HG03469 (cell line): ENCODE measurements at regions not wholly inside any gene's neighbourhood (a gene's known extent, or its start where the extent isn't known, plus 50 kb on each side); places are given as distances from the start of the nearest gene placed in this dataset.

Source experiments
- ATAC-seq: cut with Tn5 transposase; IDR thresholded peaks from one replicate; pipeline ENCODE4 v1.9.1; 2021; ENCODE audit warnings: mild to moderate bottlenecking, moderate library complexity, moderate number of reproducible peaks; ENCODE audit not compliant: unreplicated experiment

DNA sequence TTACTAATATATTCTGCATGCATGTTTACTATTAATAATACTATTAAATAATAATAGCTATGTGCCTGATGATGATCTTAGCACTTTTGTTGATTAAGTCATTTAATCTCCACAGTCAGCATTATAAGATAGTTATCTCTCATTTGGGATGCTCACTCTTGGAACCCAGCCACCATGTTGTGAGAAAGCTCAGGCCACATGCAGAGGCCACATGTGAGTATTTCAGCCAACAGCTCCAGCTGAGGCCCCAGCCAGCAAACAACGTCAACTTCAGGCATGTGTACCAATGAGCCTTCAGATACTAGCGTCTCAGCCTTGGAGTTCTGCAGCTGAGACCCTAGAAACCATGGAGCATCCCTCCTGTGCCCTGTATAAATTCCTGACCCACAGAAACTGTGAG is 798.1 kb upstream of the LRRC4C start:
- no peak for ATAC-seq

DNA sequence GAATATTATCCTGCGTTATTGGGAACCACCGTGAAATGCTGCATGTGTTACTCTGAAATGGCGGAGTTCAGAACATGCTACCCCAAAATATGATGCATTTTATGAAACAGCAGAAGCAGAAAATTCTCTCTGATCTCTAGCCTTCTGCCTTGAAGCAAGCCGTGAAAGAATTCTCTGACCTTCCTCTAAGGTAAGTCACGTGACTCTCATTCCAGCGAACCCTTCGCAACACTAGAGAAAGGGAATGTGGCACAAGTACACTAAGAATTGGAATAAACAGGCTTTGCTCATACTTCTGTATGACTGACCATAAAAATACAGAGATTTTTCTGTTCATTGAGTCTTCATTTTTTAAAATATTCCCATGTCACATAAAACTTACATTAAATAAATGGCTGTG is 805.6 kb upstream of the LRRC4C start:
- ATAC-seq: no peak

GRCh38 chr11:42271306-42271705 is 811.9 kb upstream of the LRRC4C start:
- ATAC-seq: no peak

- ATAC-seq: no peak
Observed at GRCh38 chr11:42273977-42274376, 814.5 kb upstream of the LRRC4C start.

- ATAC-seq: no peak
Observed at GRCh38 chr11:42296910-42297309, 837.5 kb upstream of the LRRC4C start.

- ATAC-seq: no peak
Observed at GRCh38 chr11:42299780-42300179, 840.3 kb upstream of the LRRC4C start.

- ATAC-seq: no peak
Observed at GRCh38 chr11:42301777-42302176, 842.3 kb upstream of the LRRC4C start.

GRCh38 chr11:42311514-42311913 is 852.1 kb upstream of the LRRC4C start:
- no peak for ATAC-seq

GRCh38 chr11:42311944-42312343 is 852.5 kb upstream of the LRRC4C start:
- no peak for ATAC-seq

GRCh38 chr11:42315267-42315666 is 855.8 kb upstream of the LRRC4C start:
- no peak for ATAC-seq

GRCh38 chr11:42315846-42316245 is 856.4 kb upstream of the LRRC4C start:
- no peak for ATAC-seq

DNA sequence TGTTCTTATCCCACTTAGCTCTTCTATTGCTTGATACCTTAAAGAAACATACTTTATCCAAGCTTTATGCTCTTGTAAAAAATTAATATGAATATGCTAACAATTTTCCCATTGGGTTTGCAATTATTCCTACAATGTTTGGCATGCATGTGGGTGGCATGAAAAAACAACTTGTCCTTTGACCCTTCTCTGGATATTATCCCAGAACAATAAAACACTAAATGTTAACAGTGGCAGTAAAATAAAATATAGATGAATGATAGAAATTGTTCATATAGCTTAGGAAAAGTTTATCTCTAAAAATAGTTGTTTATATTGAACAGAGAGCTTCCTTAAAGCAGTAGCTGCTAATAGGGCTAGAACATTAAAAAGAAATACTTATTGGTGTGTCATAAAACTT is 860.5 kb upstream of the LRRC4C start:
- ATAC-seq: no peak

DNA sequence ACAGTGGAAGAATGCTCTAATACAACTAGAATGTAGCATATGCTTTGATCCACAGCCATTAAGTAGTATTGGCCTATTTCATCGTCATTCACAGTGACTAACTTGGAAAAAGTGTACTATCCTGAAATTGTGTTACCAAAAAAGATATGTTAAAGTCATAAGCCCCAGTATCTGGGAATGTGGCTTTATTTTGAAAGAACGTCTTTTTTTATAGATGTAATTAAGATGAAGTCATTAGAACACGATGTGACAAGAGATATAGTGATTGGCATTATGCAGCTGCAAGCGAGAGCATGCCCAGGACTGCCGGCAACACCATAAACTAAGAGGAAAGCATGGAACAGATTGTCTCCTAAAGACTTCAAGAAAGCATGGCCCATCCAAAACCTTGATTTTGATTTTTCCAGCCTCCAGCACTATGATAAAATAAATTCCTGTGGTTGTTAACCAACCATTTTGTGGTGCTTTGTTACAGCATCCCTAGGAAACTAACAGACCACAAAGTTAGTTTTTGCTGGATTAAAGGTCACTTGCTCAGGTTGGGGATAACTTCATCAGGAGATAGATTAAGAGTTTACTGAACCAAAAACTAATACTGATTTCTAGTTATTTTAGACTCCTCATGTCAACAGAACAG is 870.6 kb upstream of the LRRC4C start:
- ATAC-seq: no peak

GRCh38 chr11:42337786-42338455 is 878.5 kb upstream of the LRRC4C start:
- no peak for ATAC-seq

DNA sequence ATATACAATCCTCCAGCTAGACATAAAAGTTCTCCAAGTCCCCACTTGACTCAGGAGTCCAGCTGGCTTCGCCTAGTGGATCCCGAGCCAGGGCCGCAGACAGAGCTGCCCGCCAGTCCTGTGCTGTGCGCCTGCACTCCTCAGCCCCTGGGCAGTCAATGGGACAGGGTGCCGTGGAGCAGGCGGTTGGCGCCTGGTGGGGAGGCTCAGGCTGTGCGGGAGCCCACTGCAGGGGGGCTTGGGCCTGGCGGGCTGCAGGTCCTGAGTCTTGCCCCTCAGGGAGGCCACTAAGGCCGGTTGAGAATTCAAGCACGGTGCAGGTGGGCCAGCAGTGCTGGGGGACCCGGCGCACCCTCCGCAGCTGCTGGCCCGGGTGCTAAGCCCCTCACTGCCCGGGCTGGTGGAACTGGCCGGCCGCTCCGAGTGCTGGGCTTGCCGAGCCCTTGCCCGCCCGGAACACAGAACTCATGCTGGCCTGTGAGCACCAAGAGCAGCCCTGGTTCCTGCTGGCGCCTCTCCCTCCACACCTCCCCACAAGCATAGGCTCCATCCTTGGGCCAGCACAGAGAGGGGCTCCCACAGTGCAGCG is 884.8 kb upstream of the LRRC4C start:
- no peak for ATAC-seq

DNA sequence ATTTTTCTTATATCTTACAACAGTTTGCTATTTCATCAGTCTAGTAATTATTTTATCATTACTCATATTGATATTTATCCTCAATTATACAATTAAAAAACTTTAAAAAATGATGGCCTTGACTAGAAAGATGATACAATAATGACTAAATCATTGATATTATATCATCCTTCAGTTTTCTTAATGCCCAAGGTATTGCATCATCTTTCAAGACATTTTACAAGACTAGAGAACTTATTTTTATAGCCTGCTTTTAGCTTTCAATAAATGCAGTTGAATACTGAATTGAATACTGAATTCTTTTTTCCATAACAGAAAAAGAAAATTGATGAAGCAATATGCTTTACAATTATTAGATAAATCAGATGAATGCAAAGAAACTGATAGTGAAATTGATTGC is 886.5 kb upstream of the LRRC4C start:
- ATAC-seq: no peak

DNA sequence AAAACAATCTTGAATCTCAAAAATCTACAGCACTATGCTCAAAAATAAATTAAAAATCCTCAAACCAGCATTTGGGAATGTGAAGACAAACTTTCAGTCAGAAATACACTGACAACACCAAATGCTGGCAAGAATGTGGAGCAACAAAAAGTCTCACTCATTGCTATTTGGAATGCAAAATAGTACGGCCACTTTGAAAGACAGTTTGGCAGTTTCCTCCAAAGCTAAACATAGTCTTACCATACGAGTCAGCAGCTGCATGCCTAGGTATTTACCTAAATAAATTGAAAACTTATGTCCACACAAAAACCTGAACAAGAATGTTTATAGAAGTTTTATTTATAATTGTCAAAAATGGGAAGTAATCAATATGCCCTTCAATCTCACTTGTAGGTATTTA is 904.2 kb upstream of the LRRC4C start:
- ATAC-seq: no peak

DNA sequence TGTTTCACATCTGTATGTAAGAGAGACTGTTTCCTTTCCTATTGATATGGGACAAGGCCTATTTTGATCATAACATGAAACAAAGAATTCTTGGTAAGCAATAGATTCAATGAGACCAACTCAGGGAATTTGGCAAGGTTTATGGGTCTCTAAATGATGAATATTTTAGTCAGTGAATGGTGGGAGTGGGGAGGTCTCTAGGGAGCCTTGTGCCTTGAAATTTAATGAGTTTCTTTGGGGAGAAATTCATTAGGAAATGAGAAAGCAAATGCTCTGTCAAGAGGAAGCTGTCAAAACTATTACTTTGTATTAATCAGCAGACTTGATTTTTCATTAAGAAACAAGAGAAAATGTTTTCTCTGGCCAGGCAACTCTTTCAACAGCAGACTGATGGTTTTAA is 921.7 kb upstream of the API5 start:
- ATAC-seq: no peak

DNA sequence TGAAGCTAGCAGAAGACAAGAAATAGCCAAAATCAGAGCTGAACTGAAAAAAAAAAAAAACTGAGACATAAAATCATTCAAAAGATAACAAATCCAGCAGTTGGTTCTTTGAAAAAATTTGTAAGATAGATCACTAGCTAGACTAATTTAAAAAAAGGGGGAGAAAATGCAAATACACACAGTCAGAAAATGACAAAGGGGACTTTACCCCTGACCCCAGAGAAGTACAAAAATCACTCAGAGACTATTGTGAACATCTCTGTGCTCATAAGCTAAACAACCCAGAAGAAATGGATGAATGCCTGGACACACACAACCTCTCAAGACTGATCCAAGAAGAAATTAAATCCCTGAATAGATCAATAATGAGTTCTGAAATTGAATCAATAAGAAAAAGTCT is 914.3 kb upstream of the API5 start:
- no peak for ATAC-seq

DNA sequence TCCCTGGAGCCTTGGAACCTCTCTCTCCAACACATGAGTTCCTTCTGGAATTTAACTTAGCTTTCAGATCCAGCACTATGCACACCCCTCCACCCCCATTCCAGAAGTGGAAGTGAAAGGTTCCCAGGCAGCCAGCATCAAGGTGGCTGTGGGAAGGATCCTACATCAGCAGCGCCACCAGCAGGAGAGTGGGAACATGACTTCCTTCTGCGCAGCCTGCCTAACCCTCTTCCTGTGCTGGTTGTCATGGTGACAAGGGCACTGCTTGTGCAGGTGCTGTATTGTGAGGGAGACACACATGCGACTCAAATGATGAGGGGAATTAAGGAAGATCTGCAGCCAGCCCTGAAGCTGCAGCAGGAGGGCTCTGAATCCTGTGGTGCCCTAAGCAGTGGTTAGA is 904.5 kb upstream of the API5 start:
- no peak for ATAC-seq

DNA sequence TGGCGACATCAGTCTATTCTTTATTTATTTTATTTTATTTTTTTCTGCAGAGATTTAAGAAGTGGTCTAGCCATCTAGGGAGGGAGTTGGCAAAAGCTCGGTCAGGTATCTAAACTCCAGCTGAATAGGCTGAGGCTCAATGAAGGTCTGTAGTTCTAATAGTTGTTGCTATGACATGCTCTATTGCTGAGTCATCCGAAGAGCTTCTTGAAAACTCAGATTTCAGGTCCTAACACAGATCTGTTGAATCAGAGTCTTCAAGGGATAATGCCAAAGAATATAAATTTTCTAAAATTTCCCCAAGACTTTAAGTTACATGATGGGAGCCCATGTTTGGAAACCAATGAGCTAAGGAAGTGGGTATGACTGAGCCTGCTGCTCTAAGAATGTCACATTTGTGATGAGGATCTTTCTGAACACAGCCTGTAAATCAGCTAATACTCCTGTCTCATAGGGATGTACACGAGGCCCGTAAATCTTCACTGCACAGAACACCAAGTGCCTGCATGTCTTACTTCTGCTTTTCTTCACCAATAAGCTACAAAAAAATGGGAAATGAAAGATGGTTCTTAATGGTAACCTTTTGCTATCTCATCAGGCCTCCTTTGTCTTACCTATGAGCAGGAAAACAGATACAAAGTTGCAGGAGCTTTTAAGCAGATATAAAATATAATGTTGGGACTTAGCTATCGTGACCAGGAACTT is 901.4 kb upstream of the API5 start:
- ATAC-seq: no peak

DNA sequence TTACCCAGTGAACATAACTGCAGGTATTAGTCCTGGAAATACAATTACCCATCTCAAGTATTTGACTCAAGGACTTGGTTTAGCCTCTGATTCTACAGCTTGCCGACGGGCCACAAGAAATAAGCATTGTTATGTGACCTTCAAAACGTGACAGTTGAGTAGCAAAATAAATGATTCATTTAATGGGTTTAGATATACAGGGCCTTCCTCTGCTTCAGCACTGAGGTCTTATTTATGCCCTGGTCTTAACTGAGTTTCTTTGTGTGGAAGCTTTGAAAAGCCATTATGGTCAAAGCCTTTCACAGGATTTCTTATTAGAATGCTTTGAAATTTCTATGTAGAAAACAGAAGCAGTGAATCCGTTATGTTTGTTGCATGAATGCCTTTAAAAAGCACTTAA is 899.2 kb upstream of the API5 start:
- no peak for ATAC-seq
